GM21825 (cell line): ENCODE measurements at regions not wholly inside any gene's neighbourhood (a gene's known extent, or its start where the extent isn't known, plus 50 kb on each side); places are given as distances from the start of the nearest gene placed in this dataset.
A peak's percentile ranks its signal among the peaks of the same experiment; 100 is the strongest.

Experiments
- ATAC-seq: cut with Tn5 transposase; IDR thresholded peaks from one replicate; pipeline ENCODE4 v1.9.1; 2021; ENCODE audit warnings: mild to moderate bottlenecking, moderate library complexity; ENCODE audit not compliant: unreplicated experiment

DNA sequence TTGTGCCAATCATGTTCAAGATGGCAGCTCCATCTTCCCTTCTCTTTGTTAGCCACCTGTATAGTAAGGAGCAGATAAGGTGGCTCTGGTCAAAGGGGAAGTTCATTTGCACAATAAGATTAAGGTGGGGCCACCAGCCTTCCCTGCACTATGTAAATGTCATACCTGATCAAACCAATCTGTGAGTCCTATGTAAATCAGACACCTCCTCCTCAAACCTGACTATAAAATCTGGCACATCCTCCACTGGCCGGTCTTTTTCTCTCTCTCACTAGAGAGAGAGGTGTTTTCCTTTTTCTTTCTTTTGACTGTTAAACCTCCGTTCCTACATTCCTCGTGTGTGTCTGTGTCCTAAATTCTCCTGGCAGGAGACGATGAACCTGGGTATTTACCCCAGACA is 572.5 kb upstream of the AADAT start:
- ATAC-seq: no peak

DNA sequence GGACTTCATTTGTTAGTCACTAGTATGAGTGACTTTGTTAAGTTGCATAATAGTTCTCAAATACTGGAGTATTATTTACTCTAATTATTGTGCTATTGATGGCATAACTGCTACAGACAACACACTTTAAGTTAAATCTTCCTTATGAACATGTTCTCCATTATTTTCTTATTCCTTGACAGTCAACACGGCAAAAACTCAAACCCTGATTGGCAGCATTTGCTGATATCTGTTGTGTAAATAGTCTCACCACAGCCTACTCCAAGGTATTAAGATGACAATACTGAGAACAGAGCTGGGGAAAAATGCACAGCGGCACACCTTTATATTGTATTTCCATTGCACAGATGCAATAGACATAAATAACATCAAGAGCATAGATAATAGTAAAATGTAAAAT is 568.0 kb upstream of the AADAT start:
- ATAC-seq: no peak

DNA sequence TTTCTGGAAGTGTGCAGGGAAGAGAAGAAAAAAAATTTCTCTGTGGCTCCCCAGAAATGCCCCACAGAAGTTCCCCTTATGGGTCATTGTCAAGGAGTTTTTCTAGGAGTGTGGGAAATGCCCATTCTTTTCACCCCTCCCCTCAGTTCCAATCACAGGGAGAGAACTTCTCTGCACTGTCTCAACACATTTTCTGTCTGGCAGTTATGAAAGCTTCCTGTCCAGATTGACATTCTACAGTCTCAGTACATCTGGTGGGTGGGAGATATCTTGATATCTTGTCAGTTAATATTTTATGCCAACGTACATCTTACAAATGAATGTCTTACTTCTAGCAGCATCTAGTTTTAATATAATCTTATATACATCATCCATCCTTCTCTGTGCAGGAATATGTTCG is 566.8 kb upstream of the AADAT start:
- no peak for ATAC-seq

DNA sequence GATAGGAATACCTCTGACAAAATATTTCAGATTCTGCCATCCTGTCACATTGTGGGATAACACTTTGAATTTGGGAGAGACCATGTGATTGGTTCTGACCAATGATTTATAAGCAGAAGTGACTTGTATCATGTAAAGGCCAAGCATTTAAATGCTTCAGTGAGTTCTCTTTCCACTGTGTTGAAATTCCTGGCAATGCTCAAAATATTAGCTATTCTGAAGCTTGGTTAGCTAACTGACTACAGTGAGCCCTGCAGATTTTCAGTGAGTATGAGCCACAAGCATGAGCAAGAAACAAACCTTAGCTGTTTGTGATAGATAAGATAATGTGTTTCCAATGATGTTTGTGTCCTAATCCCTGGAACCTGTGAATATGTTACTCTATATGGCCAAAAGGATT is 562.8 kb upstream of the AADAT start:
- no peak for ATAC-seq

DNA sequence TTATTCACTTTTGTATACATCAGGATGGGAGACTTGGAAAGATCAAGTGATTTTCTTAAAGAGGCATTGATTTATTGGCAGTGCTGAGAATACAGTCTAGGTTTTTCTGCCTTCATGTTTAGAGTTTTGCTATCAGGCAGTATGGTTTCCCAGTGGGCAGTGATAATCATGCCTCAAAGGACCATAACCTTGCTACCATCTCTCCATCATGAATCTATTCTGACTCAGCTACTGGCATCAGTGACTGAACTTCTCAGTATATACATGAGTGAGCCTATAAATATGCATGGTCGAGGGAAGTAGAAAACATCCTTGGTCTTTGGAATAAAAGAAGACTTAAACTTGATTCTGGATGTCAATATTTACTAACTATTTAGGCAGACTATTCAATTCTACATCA is 562.0 kb upstream of the AADAT start:
- ATAC-seq: no peak

DNA sequence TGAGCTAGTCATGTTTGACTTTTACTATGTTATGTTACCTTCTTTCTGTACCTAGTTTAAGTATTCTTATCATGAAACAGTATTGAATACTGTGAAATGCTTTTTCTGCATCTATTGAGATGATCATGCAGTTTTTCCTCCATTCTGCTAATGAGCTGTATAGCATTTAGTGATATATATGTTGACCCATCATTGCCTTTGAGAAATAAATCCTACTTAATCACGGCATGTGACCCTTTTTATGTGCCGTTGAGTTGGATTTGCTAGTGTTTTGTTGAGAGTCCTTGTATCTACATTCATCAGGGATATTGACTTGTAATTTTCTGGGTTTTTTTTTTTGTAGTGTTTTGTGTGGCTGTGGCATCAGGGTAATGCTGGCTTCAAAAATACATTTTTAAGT is 537.7 kb upstream of the AADAT start:
- no peak for ATAC-seq

DNA sequence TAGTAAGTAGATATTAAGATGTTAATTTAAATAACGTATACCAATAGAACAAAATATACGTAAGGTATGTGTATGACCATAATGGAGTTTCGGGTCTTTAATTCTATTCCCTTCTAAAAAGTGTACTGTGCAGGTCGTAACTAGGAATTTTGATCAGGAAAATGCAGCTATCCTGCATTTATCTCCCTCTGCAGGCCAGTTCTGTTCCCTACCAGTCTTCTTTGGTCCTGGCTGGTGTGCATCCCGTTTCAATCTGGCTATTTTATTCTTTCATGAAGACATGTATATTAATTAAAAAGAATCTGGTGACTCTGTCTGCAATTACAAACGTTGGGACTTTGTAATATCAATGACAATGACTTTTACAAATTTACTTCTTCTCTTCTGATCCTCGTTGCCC is 534.1 kb upstream of the AADAT start:
- ATAC-seq: no peak

DNA sequence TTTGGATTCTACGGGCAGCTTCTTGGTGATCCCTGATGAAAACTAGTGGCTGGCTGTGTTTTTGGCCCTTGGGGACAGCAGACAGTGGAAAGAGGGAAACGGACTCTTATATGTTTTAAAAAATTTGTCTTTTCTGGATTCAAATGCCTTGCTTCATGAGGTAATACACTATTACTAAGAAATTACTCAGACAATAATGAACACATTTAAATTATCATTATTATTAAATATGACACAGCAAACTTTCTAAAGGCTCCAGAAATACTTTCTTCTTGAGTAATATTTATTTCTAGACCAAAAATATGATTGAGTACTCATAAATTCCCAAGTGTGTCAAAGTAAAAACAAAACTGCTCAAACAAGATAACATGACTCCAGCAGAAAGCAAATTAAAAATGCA is 520.7 kb upstream of the AADAT start:
- ATAC-seq: no peak

DNA sequence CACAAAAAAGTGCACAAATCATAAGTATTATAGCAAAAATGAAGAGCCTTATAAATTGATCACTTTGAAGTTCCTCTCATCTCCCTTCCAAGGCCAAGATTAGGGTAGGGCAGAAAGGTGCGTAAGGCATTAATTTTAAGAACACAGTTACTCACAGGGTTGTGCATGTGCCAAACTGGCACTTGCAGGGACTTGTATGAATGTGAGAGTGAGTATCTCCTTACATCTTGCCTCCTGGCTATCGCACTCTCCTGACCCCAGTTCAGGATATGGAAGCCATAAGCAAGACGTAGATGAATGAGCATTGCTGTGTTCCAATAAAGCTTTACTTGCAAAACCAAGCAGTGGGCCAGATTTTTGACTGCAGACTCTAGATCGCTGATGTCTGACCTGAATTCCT is 510.1 kb upstream of the AADAT start:
- no peak for ATAC-seq

DNA sequence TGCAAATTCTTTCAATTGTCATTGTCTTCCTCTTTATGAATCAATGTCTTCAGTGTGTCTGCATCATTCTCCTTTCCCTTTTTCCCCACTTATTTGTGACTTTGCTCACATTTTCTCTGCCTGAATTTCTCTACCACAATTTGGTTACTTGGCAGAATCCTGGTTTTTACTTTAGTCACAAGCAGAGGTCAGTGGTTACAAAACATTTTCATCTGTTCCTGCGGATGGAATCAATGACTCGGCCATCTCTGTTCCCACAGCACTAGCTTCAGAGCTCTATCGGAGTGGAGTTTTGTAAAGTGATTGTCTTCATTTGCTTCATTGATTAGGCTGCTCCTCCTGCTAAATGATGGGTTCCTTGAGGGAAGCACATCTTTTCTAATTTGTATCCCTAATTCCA is 501.3 kb upstream of the AADAT start:
- ATAC-seq: no peak

DNA sequence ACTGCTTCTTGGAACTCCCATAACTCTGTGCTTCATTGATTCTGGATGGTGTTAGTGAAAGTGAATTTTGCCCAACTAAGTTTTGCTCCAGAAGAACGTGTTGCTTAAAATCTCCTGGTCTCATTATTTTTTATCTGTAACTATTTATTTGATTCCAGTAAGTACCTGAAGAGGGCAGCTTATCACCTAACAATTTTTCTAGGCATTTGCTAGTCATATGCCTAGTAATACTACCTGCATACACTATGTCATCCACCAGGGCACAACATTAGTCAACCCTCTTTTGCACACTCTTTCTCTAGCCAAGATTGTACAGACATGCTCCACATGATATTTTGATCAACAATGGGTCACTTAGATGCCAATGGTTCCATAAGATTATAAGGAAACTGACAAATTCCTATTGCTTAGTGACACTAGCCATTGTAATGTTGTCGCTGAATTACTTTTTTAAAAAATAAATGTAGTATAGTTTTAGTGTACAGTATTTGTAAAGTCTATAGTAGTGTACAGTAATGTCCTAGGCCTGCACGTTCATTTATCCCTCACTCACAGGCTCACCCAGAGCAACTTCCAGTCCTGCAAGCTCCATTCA is 499.9 kb upstream of the AADAT start:
- peak; percentile 84 for ATAC-seq

DNA sequence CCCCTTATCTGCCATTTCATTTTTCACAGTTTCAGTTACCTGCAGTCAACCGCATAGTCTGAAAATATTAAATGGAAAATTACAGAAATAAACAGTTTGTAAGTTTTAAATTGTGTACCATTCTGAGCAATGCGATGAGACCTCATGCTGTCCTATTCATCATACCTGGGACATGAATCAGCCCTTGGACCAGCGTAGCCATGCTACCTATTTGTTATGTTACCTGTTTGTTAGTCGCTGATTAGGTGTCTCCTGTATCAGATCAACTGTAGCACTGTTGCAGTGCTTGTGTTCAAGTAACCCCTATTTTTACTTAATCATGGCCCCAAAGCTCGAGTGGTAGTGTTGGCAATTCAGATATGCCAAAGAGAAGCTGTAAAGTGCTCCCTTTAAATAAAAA is 492.2 kb upstream of the AADAT start:
- ATAC-seq: no peak

DNA sequence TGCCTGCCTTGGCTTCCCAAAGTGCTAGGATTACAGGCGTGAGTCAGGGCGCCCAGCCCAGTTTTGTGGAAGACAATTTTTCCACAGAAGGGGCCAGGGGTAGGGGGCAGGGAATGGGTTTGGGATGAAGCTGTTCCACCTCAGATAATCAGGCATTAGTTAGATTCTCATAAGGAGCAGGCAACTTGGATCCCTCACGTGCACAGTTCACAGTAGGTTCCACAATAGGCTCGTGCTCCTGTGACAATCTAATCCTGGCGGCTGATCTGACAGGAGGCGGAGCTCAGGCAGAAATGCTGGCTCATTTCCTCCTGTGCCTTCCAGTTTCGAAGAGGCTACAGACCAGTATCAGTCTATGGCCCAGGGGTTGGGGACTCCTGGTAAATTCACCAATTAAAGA is 491.6 kb upstream of the AADAT start:
- ATAC-seq: no peak

DNA sequence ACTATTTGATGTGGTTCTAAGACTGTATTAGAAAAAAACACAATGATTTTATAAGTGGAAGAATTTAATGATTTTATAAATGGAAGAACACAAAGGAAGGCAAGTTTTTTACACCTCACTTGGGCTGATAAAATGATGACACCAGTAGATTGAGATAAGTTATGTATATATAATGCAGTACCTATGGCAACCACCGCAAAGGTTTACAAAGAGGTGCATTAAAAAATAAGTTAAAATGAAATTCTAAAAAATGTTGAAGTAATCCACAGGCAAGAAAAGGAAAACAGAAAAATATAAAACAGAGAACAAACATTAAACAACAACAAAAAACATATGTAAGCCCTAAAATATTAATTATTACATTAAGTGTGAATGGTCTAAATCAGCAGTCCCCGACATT is 490.9 kb upstream of the AADAT start:
- ATAC-seq: no peak

DNA sequence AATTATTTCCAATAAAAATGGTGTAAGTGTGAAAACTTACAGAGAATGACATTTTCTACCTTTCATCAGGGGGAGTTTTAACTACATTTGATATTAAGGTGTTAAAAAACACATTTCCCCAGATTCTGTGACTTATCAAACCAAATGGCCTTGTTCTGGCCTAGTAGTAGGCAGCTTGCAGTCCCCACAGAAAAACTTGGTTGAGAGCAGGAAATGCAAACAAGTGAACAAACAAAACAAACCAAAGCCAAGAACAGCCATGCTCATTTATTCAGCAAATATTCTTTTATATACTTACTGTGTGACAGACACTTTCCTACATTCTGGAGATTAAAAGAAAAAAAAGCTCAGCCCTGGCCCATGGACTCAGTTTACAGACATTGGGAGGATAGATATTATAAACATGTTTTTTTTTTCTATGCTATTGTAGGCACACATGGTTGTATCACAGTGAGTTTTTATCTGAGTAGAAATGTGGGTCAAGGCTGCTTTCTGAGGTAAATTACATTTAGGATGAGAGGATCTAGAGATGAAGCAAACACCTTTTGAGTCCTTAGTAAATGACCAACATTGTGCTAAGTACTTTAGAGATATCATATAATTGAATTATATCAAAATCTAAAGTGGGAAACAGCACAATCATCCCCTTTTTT is 449.2 kb upstream of the AADAT start:
- no peak for ATAC-seq

DNA sequence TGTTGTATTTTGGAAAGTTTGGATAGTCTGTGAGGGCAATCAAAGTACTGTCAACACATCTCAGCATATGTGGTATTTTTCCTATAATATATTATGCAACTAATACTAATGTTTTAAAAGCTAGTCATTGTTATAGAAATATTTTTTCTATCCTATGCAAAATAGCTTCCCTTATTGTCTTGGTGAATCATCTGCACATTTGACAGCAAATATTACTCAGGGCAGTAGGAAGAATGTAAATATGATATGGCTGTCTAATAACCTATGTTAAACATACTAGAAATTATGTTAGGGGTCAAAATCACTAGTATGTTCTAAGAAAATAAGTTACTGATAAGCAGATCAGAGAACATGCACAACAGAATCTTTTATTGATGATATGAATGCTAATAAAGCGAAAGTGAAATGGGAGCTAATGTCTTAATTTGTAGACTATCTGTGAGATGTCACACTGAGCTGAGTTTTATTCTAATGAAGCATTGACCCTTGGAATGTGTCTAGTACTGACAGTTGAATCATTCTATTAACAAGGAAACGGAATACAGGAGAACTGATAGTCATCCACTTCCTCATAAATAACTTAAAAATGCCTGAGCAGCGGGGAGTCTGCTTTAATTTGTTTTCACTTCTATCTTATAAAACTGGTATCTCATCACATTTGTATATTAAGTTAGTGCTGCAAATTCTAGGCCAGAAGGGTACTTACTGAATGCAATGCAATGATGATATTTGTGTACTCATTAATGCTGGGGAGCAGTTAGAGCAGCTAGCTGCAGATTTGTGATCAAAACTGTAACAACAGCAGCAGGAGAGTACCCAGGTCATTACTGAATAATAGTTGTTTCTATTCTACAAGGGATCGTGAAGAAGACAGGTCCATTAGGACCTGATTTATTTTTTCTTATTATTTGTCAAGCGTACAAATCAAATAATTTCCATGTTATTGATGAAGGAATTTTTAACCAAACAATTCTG is 440.3 kb upstream of the AADAT start:
- no peak for ATAC-seq

DNA sequence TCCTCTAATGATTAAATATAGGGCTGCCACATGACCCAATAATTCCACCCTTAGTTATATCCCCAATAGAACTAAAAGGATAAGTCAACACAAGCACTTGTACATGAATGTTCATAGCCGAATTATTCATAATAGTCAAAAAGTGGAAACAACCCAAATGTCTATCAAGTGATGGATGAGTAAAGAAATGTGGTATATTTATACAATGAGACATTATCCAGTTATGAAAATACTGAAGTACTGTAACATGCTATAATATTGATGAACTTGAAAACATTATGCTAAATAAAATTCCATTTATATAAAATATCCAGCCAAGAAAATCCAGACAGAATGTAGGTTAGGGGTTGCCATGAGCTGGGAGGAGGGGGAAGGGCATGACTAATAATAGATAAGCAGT is 436.7 kb upstream of the AADAT start:
- no peak for ATAC-seq

DNA sequence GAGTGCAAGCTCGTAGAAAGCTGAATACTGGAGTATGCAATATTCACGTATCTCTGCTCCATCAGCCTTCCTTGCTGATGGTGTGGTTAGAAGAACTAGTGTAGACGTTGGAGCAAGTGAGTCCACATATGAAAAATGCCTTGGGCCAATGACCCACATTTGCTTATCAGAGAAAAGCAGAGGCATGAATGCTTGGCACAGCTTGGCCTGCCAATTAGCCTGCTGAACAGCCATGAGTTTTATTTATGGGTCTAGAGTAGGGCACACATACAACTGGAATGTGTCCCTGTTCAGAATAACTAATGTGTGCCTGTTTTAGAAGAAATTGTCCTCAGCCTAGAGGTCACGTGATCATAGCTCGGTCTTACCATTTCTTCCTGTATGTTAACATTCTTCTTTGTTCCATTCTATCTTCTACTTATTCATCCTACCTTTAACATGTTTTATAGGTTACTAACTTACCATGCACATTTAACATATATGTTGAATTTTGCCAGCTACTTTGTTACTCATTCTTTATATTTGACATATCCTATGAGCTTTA is 432.7 kb upstream of the AADAT start:
- no peak for ATAC-seq

DNA sequence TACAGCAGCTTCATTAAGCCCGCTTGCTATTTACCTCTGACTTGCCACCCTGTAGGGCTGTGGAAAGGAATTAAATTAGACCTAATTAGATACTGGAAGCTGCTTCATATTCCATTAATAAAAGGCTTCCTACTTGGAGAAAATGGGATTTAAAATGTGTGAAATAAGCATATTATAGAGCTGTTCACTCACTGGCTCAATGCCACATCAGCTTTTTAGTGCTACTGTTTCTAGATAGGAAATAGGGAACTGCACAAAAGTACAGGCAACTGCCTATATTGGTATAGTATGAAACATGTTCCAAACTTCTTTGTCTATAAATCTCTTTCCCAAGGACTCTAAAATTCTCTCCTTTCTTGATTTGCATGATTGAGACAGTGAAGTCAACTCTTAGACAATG is 407.9 kb upstream of the AADAT start:
- no peak for ATAC-seq

DNA sequence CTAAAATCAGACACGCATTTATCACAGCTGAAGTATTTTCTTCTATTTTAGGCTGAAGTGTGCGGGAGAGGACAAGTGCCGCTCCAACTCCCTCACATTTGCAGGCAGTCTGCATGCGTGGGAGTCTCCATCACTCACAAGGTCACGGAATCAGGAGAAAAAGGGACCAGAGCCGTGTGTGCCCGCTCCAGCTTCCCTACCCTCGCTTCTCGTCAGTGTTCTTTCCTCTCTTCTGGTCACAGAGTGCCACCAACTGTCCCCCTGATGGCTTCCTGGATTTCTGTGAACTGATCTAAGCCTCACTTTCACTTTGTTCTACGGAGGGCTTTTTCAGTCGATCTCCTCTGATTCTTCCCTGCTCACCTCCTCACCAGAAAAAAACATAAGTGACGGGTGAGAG is 407.4 kb upstream of the AADAT start:
- ATAC-seq: peak; percentile 78

DNA sequence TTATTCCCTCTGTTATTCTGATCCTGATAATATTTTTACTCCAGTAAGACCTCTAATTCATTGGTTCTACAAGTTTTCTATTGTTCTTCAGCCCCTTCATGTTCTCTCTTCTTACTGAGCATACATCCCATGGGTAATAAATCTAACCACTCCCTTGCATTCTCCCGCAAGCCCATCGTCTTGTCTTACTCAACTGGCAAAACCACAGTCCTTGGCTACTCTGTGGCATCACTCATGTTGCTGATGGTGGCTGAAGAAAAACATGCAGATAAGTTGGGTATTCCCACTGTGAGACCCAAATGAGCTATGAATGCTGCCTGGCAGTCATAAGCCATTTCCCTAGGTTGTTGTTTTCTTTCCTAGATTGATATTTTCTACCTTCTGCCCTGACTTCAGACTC is 402.2 kb upstream of the AADAT start:
- ATAC-seq: no peak

DNA sequence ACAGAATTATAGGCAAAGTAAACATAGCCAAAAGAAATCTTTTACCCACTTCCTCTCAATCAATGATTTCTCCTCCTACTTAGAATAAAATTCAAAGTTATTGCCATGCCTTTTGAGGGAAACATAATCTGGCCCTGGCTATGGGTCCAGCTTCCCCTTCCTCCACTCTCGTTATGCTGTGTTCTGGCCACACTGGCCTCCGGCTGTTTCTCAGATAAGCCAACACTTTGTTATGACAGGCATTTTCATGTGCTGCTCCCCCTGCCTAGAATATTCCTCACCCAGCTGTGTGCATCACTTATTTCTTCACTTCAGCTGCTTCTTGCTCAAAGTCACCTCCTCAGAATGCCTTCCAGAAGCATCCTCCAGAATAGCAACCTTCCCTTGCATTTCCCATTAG is 386.6 kb upstream of the AADAT start:
- ATAC-seq: no peak
